ENCODE measurements at regions not wholly inside any gene's neighbourhood (a gene's known extent, or its start where the extent isn't known, plus 50 kb on each side); places are given as distances from the start of the nearest gene placed in this dataset.
A peak's percentile ranks its signal among the peaks of the same experiment; 100 is the strongest.

DNA sequence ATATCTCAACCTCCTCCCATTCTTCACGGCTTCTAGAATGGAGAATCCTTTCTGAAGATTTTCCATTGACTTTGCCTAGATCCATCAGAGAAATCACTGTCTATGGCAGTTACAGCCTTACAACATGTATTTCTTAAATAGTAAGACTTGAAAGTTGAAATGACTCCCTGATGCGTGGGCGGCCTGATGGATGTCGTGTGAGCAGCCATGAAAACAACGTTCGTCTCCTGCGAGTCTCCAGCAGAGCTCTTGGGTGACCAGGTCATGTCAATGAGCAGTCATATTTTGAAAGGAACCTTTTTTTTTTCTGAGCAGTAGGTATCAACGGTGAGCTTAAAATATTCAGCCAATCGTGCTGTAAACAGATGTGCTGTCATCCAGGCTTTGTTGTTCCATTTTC lies 139.9 kb upstream of the C14orf180 start:
- DNase-seq (ENCODE audit: low read depth, low spot score), result no peak

DNA sequence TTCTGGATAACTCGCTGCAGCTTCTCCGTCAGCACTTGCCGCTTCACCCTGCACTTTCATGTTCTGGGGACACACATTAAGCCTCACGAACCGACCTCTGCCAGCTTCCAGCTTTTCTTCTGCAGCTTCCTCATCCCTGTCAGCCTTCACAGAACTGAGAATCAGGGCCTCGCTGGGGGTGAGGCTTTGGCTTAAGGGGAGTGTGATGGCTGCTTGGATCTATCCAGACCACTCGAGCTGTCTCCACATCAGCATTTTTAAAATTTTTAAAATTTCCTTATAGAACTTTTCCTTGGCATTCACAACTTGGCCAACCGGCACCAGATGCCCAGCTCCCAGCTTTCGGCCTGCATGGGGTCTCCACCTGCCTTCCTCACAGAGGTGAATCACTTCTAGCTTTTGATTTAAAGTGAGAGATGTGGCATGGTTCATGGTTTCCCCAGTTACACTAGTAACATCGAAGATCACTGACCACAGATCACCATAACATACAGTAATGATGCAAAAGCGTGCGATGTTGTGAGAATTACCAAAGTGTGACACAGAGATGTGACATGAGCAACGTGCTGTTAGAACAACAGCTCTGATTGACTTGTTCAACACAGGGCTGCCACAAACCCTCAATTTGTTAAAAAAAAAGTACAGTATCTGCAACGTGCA lies 139.1 kb upstream of the C14orf180 start:
- no peak for DNase-seq (ENCODE audit: low read depth, low spot score)

DNA sequence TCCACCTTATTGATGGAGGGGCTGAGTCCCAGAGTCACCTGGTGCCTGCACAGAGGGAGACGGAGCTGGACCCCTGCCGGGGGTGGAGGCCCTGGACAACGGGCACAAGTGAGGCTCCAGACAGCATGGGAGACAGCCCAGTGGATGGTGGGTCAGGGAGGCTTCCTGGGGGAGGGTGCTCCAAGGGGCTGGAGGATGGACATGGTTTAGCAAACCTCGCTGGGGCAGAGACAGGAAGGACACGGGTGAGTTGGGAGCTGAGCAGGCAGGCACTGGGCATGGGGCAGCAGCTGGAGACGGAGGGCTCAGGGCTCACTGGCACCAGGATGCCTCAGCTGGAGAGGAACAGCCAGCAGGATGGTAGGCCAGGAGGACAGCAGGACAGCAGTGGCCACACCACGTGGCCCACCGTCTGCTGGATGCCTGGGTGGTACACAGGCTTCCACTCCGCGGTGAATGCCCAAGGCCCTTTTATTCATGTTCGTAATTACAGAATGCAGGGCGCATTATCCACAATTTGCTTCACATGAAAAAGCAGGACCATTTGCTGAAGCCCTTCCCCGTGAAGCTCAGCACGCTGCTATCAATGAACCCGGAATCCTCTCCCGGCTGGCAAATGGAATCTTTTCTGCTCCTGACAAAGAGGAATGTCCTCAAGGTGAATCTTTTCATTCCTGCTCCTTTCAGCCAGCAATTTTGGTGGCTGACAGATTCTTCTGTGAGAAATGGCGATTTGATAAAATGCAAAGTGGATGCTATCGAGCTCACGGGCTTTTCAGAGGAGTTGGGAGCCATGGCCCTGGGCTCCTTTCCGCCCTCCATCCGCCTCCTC lies 138.1 kb upstream of the C14orf180 start:
- no peak for DNase-seq (ENCODE audit: low read depth, low spot score)

DNA sequence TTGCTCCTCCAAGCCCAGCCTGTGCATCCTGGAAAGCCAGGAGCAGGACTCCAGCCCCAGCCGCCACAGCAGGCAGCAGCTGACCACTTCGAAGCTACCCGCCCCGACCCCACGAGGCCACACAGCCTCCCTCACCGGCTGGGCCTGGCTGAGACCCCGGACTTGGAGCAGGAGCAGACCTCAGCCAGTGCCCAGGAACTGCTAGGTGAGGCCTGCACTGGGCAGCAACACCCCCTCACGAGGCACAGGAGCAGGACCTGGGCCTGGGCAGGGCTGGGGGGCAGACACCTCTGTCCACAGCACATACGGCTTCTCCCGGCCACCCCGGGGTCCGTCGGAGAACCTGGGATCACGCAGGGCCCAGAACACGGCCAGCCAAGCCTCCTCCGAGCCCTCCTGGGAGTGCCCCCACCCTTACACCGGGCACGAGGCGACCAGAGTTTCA lies 137.4 kb upstream of the C14orf180 start:
- no peak for DNase-seq (ENCODE audit: low read depth, low spot score)

DNA sequence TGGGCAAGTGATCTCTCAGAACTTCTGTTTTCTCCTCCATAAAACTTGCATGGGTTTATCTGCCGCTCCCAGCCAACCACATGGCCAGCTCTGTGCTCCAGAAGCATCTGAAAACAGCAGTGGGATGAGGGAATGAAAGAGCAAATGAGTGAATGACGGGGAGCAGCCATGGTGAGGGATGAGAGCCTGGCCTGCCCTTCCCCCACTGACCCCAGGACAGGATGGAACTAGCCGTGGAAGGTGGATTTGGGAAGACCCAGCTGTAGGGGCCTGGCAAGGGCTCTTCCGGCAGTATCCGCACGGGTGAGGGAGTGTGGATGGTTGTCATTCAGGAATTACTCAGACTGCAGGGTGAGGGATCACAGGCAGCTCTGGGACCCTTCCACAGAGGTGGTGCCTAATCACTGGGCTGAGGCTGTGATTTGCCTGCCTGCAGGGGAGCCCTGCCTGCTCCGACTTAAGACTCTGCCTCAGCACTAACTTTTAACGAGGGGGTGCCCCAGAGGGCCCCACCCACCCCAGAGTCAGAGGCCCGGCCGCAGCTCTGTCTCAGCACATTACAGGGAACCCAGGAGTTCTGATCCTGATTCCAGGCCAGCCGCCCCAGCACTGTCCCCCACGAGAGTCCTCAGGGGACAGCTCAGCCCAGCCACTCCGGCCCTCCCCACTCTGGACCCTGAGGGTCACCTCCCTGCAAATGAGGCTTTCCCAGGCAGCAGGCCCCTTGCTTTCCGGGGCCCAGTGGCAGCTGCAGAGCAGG lies 136.8 kb upstream of the C14orf180 start:
- DNase-seq (ENCODE audit: low read depth, low spot score), result no peak

DNA sequence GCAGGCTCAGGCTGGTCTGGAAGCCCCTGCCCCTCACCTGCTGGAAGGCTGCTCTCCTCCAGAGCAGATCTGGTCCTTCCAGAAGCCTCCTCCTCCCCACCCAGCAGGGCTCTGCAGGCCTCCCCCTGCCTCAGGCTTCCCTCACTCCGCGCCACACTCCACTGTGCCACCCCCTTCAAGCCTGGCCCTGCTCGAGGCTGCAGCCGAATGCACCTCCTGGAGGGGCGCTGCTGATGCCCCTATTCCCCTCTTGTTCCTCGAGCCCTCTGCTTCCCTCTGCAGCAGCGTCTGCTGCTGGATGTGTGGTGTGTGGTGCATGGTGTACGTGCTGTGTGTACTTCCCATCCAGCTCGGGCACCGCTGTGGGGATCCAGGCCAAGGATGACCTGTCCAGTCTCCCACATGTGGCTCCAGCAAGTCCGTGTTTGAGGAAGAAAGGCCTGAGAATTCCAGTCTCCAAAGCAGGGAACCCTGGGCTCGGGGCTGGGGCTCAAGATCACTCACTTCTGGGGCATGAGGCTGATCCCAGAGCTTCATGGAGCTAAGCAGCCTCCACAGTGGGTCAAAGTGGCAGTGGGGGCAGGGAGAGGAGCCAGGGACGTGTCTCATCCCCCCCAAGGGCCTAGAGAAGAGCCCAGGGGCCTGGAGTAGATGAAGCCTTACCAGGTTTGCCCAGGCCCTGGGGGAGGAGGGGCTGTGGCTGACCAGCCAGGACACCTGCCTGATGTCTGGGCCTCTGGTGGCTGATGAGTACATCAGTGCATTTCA lies 136.0 kb upstream of the C14orf180 start:
- peak; percentile 49 for DNase-seq (ENCODE audit: low read depth, low spot score)

DNA sequence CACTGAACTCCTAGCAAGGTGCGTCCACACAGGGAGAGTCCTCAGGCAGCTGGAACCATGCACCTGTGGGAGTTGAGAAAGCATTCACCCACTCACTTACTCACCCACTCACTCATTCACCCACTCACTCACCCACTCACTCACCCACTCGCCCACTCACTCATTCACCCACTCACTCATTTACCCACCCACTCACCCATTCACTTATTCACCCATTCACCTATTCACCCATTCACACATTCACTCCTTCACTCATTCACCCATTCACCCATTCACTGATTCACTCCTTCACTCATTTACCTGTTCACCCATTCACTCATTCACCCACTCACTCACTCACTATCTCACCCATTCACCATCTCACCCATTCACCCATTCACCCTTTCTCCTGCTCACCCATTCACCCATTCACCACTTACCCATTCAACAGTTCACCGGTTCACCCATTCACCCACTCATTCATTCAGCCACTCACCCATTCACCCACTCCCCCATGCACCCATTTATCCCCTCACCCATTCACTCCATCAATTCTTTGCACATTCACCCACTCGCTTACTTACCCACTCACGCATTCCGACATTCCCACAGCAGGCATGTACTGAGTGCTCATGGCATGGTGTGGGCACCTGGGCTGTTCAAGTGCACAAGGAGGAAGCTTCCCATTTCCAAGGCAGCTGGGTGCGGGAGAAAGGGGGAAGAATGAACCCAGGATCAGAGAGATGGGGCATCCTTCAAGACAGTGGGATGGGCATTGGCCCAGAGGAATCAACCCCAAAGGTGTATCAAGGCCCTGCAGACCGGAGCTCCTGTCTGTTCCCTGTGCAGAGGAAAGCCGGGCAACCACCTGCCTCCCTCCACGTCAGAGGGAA lies 135.2 kb upstream of the C14orf180 start:
- no peak for DNase-seq (ENCODE audit: low read depth, low spot score)

DNA sequence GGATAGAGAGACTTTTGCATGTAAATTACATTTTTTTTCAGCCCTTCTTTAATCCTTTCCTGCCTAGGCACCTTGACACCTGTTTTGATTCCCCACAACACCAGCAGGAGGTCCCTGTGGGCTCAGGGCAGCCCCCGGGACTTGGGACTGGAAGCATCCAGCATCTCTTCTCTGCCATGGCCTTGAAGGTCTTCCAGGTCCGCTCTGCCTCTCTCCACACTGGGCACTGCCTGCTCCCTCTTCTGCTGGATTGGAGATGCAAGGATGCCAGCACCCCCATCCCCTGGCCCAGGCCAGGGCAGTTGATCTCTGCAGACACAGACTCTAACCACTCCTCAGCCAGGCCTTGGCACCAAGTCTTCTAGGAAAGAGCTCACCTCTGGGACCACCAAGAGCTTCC lies 134.5 kb upstream of the C14orf180 start:
- no peak for DNase-seq (ENCODE audit: low read depth, low spot score)

DNA sequence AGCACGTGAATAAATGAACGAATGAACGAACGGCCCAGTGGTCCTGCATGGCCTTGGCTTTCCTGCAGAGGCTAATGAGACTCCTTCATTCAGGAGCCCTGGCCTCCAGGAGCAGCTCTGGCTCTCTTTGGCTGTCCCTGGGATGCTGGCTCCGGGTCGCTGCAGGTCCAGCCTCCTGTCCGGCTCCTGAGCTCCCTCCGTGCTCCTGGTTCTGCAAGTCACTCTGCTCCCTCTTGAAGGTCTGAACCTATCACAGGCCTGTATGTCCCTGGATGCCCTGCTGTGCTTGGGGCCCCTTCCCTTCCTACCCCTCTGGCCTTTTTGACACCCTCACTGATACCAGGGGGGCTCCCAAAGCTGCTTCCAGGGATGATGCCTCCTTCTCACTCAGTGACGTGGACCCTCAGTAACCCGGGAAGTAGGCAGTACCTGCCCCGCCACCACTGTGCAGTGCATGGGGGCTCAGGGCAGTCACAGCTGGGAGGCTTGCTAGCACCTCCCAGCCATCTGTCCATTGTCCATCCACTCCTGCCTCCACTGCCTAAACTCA lies 133.7 kb upstream of the C14orf180 start:
- no peak for DNase-seq (ENCODE audit: low read depth, low spot score)

DNA sequence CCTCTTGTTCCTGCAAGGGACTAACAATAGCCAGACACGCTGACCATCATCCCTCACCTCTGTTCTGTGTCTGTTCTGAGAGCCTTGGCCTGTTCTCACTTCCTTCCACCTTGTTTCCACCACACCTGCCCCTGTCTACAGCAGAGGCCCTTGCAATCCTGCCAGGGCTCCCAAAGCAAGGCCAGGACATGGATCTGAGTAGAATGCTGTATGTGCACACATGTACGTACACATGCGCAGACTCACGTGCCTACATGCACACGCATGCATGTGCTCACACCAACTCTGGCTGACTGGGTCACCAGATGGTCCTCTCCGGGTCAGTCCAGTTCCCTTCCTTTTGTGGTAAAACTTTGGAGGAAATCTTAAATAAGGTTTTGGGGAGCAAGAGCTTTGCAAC lies 133.0 kb upstream of the C14orf180 start:
- no peak for DNase-seq (ENCODE audit: low read depth, low spot score)

DNA sequence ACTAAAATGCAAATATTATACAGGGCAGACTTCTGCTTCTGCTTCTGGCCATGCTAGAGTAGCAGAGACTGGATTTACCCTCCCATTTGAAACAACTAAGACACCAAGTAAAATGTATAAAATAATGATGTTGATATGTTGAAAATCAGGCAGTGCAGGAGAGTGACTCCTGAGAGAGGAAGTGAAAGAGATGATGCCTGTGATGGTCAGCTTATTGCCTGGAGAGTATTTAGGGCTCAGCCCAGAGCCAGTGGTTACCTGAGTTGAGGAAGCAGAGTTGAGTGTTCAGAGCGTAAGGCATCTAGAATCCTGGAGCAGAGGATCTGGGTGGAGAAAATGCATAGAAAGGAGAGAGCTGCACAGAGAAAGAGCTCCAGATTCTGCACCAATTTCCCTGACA lies 131.8 kb upstream of the C14orf180 start:
- no peak for DNase-seq (ENCODE audit: low read depth, low spot score)

DNA sequence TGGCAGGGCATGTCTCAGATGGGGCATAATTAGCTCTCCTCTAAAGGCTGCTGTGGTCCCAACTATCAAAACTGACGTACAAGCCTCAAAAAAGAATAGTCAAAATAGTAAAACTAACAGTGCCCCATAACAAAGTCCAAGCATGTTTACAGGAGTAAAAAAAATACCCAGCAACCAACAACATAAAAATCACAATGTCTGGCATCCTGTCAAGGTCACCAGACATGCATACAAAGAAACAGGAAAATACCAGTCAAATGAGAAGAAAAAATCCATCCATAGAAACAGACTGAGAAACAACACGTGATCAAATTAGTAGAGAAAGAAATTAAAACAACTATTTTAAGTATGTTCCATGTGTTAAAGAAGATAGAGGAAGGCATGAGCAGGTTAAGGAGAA lies 131.2 kb upstream of the C14orf180 start:
- DNase-seq (ENCODE audit: low read depth, low spot score), result no peak

DNA sequence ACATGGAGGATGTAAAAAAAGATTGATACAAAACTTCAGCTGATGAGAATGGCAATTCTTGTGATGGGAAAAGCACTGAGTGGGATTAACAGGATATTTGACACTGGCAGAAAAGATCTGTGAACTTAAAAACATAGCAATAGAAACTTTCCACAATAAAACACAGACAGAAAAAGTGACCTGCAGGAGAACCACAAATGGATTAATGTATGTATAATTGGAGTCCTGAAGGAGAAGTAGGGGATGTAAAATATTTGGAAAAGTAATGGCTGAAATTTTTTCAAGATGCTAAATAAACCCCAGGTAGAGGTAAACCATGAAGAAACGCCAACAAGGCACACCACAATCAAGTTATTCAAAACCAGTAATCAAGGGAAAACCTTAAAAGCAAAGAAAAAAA lies 130.8 kb upstream of the C14orf180 start:
- DNase-seq (ENCODE audit: low read depth, low spot score), result no peak

DNA sequence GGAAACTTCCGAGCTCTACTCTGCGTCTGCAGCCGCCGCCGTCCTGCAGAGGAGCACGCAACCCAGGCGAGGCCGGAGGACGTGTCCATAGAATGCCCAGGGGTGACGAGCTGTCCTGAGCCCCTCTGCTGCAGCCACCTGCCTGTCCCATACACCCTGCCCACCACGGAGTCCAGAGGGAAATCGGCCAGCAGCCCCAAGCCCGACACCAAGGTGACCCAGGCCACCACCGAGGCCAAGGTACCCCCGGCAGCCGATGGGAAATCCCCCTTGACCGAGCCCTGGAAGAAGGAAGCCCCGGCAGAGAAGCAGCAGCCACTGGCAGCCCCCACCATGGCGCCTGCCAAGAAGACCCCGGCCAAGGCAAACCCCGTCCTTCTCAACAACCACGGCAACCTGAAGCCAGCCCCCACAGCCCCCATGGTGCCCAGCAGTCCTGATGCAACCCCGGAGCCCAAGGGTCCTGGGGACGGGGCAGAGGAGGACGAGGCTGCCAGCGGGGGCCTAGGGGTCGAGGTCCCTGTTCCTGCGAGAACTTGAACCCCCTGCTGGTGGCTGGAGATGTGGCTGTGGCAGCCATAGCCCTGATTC lies 128.7 kb upstream of the C14orf180 start:
- no peak for DNase-seq (ENCODE audit: low read depth, low spot score)

DNA sequence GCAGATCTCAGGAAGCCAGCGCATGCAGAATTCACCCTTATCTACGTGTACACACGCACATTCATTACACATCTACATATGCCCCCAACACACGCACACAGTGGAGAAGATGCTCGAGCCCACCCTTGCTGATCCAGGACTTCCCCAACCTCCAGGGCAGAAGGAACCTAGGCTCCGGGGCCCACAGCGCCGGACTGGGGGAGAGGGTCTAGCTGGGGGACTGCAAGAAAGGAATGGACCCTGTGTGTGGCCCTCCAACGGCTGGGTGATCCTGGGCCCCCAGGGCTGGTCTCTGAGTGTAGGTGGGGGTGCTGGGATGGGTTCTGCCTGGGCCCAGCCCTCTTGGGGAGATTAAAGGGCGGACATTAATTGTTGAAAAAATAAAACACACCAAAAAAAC lies 128.1 kb upstream of the C14orf180 start:
- no peak for DNase-seq (ENCODE audit: low read depth, low spot score)

DNA sequence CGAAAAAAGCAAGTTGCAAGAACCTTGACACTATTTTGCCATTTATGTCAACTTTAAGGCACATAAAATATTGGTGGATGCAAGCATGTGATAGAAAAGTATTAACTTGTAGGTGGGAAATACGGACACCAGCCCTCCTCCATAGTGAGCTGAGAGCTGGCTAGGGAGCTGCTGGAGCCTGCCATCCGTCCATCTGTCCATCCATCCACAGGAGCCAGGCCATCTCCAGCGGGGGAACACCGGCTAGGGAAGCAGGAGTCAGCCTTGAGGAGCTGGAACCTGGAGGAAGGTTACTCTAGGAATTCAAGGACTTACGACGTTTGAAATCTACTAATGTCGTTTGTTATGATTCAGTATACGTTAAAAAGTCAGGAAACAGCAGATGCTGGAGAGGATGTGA lies 120.7 kb upstream of the C14orf180 start:
- DNase-seq (ENCODE audit: low read depth, low spot score), result no peak

DNA sequence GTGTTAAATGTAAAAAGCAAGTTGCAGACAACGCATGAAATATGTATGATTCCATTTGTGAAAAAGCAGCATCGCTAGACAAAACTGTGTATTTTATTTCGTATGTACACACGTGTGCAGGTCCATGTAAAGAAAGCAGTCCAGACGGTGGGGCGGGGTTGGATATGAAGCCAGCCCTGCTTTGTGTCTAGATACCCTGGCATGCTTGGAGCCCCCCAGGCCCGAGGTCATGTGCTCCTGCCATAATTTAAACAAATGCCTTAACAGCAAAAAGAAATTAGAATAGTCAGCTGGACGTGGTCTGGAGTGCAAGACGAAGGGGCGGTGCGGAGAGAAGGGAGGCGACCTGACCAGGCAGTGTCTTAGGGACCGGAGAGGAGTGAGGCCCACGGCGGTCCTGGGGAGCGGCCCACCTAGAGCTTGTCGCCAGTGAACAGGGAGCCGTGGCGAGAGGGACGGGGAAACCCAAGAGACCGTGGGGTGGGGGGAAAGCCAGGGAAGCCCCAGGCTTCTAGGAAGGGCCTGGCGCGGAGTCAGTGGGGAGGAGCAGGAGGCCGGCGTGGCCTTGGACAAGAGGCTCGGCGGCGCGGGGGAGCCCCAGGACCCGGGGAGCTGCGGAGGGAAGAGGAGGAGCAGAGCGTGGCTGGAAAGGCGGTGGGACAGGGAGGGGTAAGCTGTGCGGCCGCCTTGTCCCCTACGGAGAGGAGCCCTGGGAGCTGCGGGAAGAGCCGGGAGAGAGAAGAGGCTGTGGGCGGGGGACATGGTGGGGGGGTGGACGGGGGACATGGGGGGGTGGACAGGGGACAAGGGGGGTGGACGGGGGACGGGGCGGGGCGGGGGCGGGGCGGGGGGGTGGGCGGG lies 118.5 kb upstream of the C14orf180 start:
- DNase-seq (ENCODE audit: low read depth, low spot score), result peak; percentile 23

DNA sequence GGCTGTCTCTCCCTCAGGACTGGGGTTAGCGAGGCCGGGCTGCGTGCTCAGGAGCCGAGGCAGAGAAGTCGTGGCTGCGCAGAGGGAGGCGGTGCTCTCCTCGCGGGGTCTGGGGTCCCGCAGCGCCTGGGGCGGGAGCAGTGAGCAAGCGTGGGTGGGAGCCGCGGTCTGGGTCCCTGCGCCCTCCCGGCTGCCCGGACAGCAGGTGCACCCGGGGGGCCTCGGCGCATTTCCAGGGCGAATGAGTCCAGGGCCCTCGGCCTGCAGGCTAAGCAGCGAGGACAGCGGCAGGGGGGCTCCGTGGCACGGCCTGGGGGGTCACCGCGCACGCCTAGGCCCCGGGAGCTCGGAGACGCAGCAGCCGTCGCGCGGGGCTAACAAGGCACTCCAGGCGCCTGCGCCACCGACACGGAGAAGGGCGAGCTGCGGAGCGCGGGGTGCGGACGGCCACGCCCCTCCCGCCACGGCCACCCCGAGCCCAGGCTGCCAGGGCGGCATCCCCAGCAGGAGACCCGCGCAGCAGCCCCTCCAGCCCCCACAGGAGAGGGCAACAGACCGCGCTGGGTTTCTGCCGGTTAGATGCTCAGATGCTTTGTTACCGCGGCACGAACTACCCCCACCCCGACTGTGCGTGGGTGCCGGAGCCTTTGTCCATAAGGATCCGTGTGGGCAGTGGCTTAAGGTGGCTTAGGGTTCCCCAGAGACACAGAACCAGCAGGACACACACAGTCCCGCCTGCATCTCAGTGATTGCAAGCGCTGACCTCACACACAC lies 117.7 kb upstream of the C14orf180 start:
- no peak for DNase-seq (ENCODE audit: low read depth, low spot score)

Measured in ELF-1 (cell line).